ENCODE measurements at regions not wholly inside any gene's neighbourhood (a gene's known extent, or its start where the extent isn't known, plus 50 kb on each side); places are given as distances from the start of the nearest gene placed in this dataset.

- TF ChIP-seq SUZ12 (IDR thresholded peaks at IDR 0.05; ENCODE audit: extremely low read depth, insufficient read depth, insufficient read length) = no peak
- no peak for TF ChIP-seq YY1 (IDR thresholded peaks at IDR 0.05; ENCODE audit: insufficient read depth, insufficient read length)
- TF ChIP-seq ZNF274 (IDR thresholded peaks at IDR 0.05; ENCODE audit: low read depth, low read length) = no peak
- no peaks in the 10 kb centered on the region for H3K9me3 ChIP-seq (ENCODE audit: insufficient read depth, low read length)
- H3K4me1 ChIP-seq (ENCODE audit: insufficient read depth, insufficient read length) = no peaks in the 10 kb centered on the region
- H3K9ac ChIP-seq (ENCODE audit: insufficient read length, low read depth) = no peak overlapping the region
- DNase-seq (ENCODE audit: low read depth, low spot score) = no peak
- no peaks in the 10 kb centered on the region for H3K36me3 ChIP-seq (ENCODE audit: insufficient read depth, insufficient read length, low read length)
- no peaks in the 10 kb centered on the region for H3K27me3 ChIP-seq (ENCODE audit: insufficient read depth, insufficient read length)
- H3K4me3 ChIP-seq (ENCODE audit: insufficient read length, low read depth) = no peak overlapping the region
These were observed 702.9 kb downstream of the SUCLG1 start for GRCh38 chr2:83756219-83756618.

- no peaks in the 10 kb centered on the region for H3K36me3 ChIP-seq (ENCODE audit: insufficient read depth, insufficient read length, low read length)
- H3K9me3 ChIP-seq (ENCODE audit: insufficient read depth, low read length) = no peaks in the 10 kb centered on the region
These were observed 711.9 kb downstream of the SUCLG1 start for GRCh38 chr2:83747141-83747540.

GRCh38 chr2:83744855-83745254, 714.2 kb downstream of the SUCLG1 start:
- no peaks in the 10 kb centered on the region for H3K27me3 ChIP-seq (ENCODE audit: insufficient read depth, insufficient read length)
- no peak overlapping the region for H3K9ac ChIP-seq (ENCODE audit: insufficient read length, low read depth)
- H3K36me3 ChIP-seq (ENCODE audit: insufficient read depth, insufficient read length, low read length) = no peaks in the 10 kb centered on the region
- DNase-seq (ENCODE audit: low read depth, low spot score) = no peak
- H3K4me1 ChIP-seq (ENCODE audit: insufficient read depth, insufficient read length) = no peaks in the 10 kb centered on the region
- H3K4me3 ChIP-seq (ENCODE audit: insufficient read length, low read depth) = no peak overlapping the region
- H3K9me3 ChIP-seq (ENCODE audit: insufficient read depth, low read length) = peaks cover 10% of the 10 kb centered on the region; the same call in 1 of the 2 replicates
- no peak for TF ChIP-seq SUZ12 (IDR thresholded peaks at IDR 0.05; ENCODE audit: extremely low read depth, insufficient read depth, insufficient read length)
- no peak for TF ChIP-seq ZNF274 (IDR thresholded peaks at IDR 0.05; ENCODE audit: low read depth, low read length)
- no peak for TF ChIP-seq YY1 (IDR thresholded peaks at IDR 0.05; ENCODE audit: insufficient read depth, insufficient read length)

More at GRCh38 chr2:83747141-83747540, 711.9 kb downstream of the SUCLG1 start:
- H3K27me3 ChIP-seq (ENCODE audit: insufficient read depth, insufficient read length) = no peaks in the 10 kb centered on the region
- no peak overlapping the region for H3K9ac ChIP-seq (ENCODE audit: insufficient read length, low read depth)
- DNase-seq (ENCODE audit: low read depth, low spot score) = no peak
- no peak overlapping the region for H3K4me3 ChIP-seq (ENCODE audit: insufficient read length, low read depth)
- no peaks in the 10 kb centered on the region for H3K4me1 ChIP-seq (ENCODE audit: insufficient read depth, insufficient read length)
- TF ChIP-seq YY1 (IDR thresholded peaks at IDR 0.05; ENCODE audit: insufficient read depth, insufficient read length) (no peak), ZNF274 (IDR thresholded peaks at IDR 0.05; ENCODE audit: low read depth, low read length) (no peak), SUZ12 (IDR thresholded peaks at IDR 0.05; ENCODE audit: extremely low read depth, insufficient read depth, insufficient read length) (no peak)

- Histone ChIP-seq H3K27me3 (ENCODE audit: insufficient read depth, insufficient read length) (no peaks in the 10 kb centered on the region), H3K9ac (ENCODE audit: insufficient read length, low read depth) (no peak overlapping the region), H3K36me3 (ENCODE audit: insufficient read depth, insufficient read length, low read length) (no peaks in the 10 kb centered on the region), H3K9me3 (ENCODE audit: insufficient read depth, low read length) (peaks cover 11% of the 10 kb centered on the region; the same call in 1 of the 2 replicates), H3K4me1 (ENCODE audit: insufficient read depth, insufficient read length) (no peaks in the 10 kb centered on the region), H3K4me3 (ENCODE audit: insufficient read length, low read depth) (no peak overlapping the region)
- DNase-seq (ENCODE audit: low read depth, low spot score) = no peak
- no peak for TF ChIP-seq ZNF274 (IDR thresholded peaks at IDR 0.05; ENCODE audit: low read depth, low read length)
- TF ChIP-seq YY1 (IDR thresholded peaks at IDR 0.05; ENCODE audit: insufficient read depth, insufficient read length) = no peak
- no peak for TF ChIP-seq SUZ12 (IDR thresholded peaks at IDR 0.05; ENCODE audit: extremely low read depth, insufficient read depth, insufficient read length)
These were observed 716.8 kb downstream of the SUCLG1 start for GRCh38 chr2:83742117-83742782.

GRCh38 chr2:83730223-83730622, 728.9 kb downstream of the SUCLG1 start:
- Histone ChIP-seq H3K4me1 (ENCODE audit: insufficient read depth, insufficient read length) (no peaks in the 10 kb centered on the region), H3K9ac (ENCODE audit: insufficient read length, low read depth) (no peak overlapping the region), H3K27me3 (ENCODE audit: insufficient read depth, insufficient read length) (no peaks in the 10 kb centered on the region), H3K4me3 (ENCODE audit: insufficient read length, low read depth) (no peak overlapping the region), H3K9me3 (ENCODE audit: insufficient read depth, low read length) (no peaks in the 10 kb centered on the region), H3K36me3 (ENCODE audit: insufficient read depth, insufficient read length, low read length) (no peaks in the 10 kb centered on the region)
- no peak for TF ChIP-seq SUZ12 (IDR thresholded peaks at IDR 0.05; ENCODE audit: extremely low read depth, insufficient read depth, insufficient read length)
- no peak for TF ChIP-seq ZNF274 (IDR thresholded peaks at IDR 0.05; ENCODE audit: low read depth, low read length)
- no peak for TF ChIP-seq YY1 (IDR thresholded peaks at IDR 0.05; ENCODE audit: insufficient read depth, insufficient read length)
- DNase-seq (ENCODE audit: low read depth, low spot score) = no peak

- Histone ChIP-seq H3K36me3 (ENCODE audit: insufficient read depth, insufficient read length, low read length) (no peaks in the 10 kb centered on the region), H3K27me3 (ENCODE audit: insufficient read depth, insufficient read length) (no peaks in the 10 kb centered on the region), H3K4me3 (ENCODE audit: insufficient read length, low read depth) (no peak overlapping the region), H3K9ac (ENCODE audit: insufficient read length, low read depth) (no peak overlapping the region), H3K4me1 (ENCODE audit: insufficient read depth, insufficient read length) (no peaks in the 10 kb centered on the region), H3K9me3 (ENCODE audit: insufficient read depth, low read length) (no peaks in the 10 kb centered on the region)
- DNase-seq (ENCODE audit: low read depth, low spot score) = no peak
- TF ChIP-seq YY1 (IDR thresholded peaks at IDR 0.05; ENCODE audit: insufficient read depth, insufficient read length) = no peak
- no peak for TF ChIP-seq ZNF274 (IDR thresholded peaks at IDR 0.05; ENCODE audit: low read depth, low read length)
- no peak for TF ChIP-seq SUZ12 (IDR thresholded peaks at IDR 0.05; ENCODE audit: extremely low read depth, insufficient read depth, insufficient read length)
These were observed 733.3 kb downstream of the SUCLG1 start for GRCh38 chr2:83725735-83726134.

- no peak overlapping the region for H3K9ac ChIP-seq (ENCODE audit: insufficient read length, low read depth)
- no peaks in the 10 kb centered on the region for H3K9me3 ChIP-seq (ENCODE audit: insufficient read depth, low read length)
- H3K4me3 ChIP-seq (ENCODE audit: insufficient read length, low read depth) = no peak overlapping the region
- no peaks in the 10 kb centered on the region for H3K36me3 ChIP-seq (ENCODE audit: insufficient read depth, insufficient read length, low read length)
- H3K4me1 ChIP-seq (ENCODE audit: insufficient read depth, insufficient read length) = no peaks in the 10 kb centered on the region
- no peak for DNase-seq (ENCODE audit: low read depth, low spot score)
- TF ChIP-seq YY1 (IDR thresholded peaks at IDR 0.05; ENCODE audit: insufficient read depth, insufficient read length) (no peak), SUZ12 (IDR thresholded peaks at IDR 0.05; ENCODE audit: extremely low read depth, insufficient read depth, insufficient read length) (no peak), ZNF274 (IDR thresholded peaks at IDR 0.05; ENCODE audit: low read depth, low read length) (no peak)
- no peaks in the 10 kb centered on the region for H3K27me3 ChIP-seq (ENCODE audit: insufficient read depth, insufficient read length)
These were observed 753.9 kb downstream of the SUCLG1 start for GRCh38 chr2:83705146-83705545.

All from NT2/D1 (cell line).